HUDEP-2 (cell line): ENCODE measurements at regions not wholly inside any gene's neighbourhood (a gene's known extent, or its start where the extent isn't known, plus 50 kb on each side); places are given as distances from the start of the nearest gene placed in this dataset.

Source experiments
- DNase-seq, 76 experiments: peaks; one replicate each; lab custom pipeline; 2025; ENCODE audit not compliant: unreplicated experiment in 76 of 76; lab: John Stamatoyannopoulos, UW

GRCh38 chr16:79303206-79303605, 297.3 kb downstream of the MAF start:
- DNase-seq, result no peak

GRCh38 chr16:79302731-79303130, 297.8 kb downstream of the MAF start:
- DNase-seq, result no peak

- no peak for DNase-seq
Observed at GRCh38 chr16:79301051-79301450, 299.5 kb downstream of the MAF start.

- no peak for DNase-seq
Observed at GRCh38 chr16:79298894-79299799, 301.4 kb downstream of the MAF start.

GRCh38 chr16:79298476-79298875, 302.1 kb downstream of the MAF start:
- no peak for DNase-seq

GRCh38 chr16:79297805-79298204, 302.7 kb downstream of the MAF start:
- no peak for DNase-seq

- DNase-seq, result no peak
Observed at GRCh38 chr16:79297296-79297695, 303.2 kb downstream of the MAF start.

- DNase-seq, result no peak
Observed at GRCh38 chr16:79296491-79296890, 304.0 kb downstream of the MAF start.

- DNase-seq, result no peak
Observed at GRCh38 chr16:79295746-79296145, 304.8 kb downstream of the MAF start.

GRCh38 chr16:79295162-79295561, 305.4 kb downstream of the MAF start:
- DNase-seq, result no peak

- DNase-seq, result no peak
Observed at GRCh38 chr16:79294568-79294967, 306.0 kb downstream of the MAF start.

- DNase-seq, result no peak
Observed at GRCh38 chr16:79293836-79294460, 306.6 kb downstream of the MAF start.

- no peak for DNase-seq
Observed at GRCh38 chr16:79288066-79288465, 312.5 kb downstream of the MAF start.

- no peak for DNase-seq
Observed at GRCh38 chr16:79287424-79287917, 313.1 kb downstream of the MAF start.

GRCh38 chr16:79286646-79287423, 313.7 kb downstream of the MAF start:
- no peak for DNase-seq

GRCh38 chr16:79284766-79285165, 315.8 kb downstream of the MAF start:
- DNase-seq, result no peak

- DNase-seq, result no peak
Observed at GRCh38 chr16:79283578-79283977, 317.0 kb downstream of the MAF start.

- no peak for DNase-seq
Observed at GRCh38 chr16:79282806-79283205, 317.7 kb downstream of the MAF start.

- DNase-seq, result no peak
Observed at GRCh38 chr16:79278506-79278905, 322.0 kb downstream of the MAF start.

GRCh38 chr16:79276501-79276900, 324.0 kb downstream of the MAF start:
- no peak for DNase-seq

- no peak for DNase-seq
Observed at GRCh38 chr16:79274264-79274663, 326.3 kb downstream of the MAF start.
